CD4-positive, alpha-beta T cell treated with Interferon gamma for 1 hour (primary cell): ENCODE measurements at regions not wholly inside any gene's neighbourhood (a gene's known extent, or its start where the extent isn't known, plus 50 kb on each side); places are given as distances from the start of the nearest gene placed in this dataset.
"Not testable (repeated sequence)": the region's sequence is repeated elsewhere in the genome, so short reads cannot be mapped to it uniquely, and the experiment has no call there.

Experiments
- DNase-seq: peaks from one replicate; pipeline ENCODE4 v3.0.0-alpha.2; 2020

GRCh38 chr16:85521552-85522307 is 91.4 kb upstream of the GSE1 start:
- no peak for DNase-seq

- DNase-seq = no peak
These were observed 90.7 kb upstream of the GSE1 start for GRCh38 chr16:85522308-85522841.

GRCh38 chr16:85522842-85523601 is 90.1 kb upstream of the GSE1 start:
- no peak for DNase-seq

GRCh38 chr16:85523602-85524364 is 89.3 kb upstream of the GSE1 start:
- no peak for DNase-seq

DNA sequence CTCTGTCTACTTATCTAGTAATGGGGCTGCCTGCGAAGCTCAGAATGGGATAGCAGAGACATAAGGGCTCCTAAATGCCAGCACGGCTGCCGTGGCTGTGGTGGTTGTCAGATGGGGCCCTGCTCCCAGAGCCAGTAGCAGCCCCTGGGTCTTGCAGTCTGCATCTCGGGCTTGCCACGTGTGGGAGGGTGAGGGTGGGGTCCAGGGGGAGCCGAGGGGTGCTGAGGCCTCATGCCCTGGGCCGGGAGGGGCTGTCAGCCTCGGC is 88.8 kb upstream of the GSE1 start:
- DNase-seq = no peak

DNA sequence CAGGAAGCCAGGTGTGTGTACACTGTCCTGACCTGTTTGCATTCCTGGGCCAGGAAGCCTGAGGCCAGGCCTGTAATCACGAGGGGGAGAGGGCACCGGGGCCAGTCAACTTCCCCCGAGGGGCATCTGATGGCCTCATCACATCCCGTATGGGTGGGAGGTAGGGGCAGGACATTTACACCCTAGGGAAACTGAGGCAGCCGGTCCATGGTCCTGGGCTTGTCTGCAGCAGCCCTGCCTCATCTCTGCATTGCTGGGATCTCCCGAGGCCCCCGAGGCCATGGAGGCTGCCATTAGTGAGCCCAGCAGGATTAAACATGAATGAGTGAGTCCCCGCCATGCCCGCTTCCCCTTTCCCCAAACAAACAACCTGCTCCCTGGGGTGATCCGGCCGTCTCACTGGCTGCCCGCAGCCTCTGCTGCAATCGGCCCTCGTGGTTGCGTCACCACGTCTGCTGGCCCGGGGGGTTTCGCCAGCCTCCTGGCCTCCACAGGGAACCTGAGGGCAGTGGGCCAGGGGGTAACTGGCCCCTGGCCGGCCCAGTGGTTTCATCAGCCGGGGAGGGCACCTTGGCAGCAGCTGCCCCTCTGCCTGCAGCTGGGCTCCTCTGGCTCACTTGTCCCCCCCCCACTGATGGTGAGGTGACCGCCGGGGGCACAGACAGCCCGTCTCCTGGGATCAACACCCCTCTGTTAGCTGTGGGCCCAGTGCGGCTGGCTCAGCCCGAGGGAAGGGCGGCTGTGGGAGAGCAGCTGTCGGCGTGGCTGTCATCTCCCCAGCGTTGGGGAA is 88.3 kb upstream of the GSE1 start:
- DNase-seq = peak; percentile 63

- DNase-seq = no peak
These were observed 87.5 kb upstream of the GSE1 start for GRCh38 chr16:85525420-85526184.

DNA sequence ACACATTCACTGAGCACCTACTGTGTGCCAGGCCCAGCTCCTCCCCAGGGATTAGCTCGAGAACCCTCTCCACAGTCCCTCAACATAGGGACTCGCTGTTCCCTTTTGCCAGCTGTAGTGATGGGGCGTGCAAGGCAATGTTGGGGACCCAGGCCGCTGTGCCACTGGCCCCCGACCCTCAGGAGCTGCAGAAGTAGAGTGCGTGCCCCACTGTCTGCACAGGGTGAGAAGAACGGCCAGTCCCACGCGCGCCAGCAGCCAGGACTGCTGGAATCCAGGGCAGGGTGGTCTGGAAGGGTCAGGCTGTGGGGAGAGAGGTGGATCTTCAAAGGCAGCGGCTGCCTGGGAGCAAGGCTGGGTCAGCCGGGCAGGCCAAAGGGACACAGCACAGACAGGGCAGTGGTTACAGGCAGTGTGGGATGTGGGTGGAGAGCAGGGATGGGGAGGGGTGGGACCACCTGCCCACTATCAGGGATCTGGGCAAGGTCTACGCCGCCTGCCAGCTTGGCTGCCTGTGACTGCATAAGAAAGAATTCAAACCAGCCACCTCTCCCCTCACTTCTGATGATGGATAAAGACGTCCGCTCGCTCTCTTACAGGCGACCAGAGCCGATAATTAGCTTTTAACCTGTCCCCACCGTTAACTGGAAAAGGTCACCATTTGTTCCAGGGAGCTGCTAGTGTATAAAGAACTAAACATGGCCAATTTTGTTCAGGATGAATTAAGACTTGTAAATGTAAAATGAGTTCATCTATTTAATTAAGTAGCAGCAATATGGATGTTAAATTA is 86.7 kb upstream of the GSE1 start:
- DNase-seq = no peak

- DNase-seq = no peak
These were observed 85.9 kb upstream of the GSE1 start for GRCh38 chr16:85527042-85527766.

DNA sequence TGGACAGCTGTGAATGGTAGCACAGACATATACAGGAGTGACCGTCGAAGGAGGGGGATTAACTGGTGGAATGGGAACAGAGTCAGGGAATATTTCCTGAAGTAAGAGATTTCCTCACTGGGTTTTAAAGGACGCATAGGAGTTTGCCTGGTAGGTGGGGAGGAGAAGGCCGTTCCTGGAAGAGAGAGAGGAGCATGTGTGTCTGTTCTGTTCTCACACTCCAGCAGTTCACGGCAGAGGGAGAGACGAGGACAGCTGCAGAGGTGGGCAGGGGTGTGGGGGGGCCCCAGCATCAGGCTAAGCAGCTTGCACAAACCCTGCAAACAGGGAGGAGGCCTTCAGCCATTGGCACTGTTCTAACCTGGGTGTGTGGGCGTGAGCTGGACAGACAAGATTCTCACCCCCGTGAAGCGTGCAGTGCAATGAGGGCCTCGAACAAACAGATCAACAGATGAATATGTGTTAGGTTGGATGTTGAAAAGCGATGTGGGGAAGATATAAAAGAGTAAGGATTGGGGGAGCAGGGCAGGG is 85.3 kb upstream of the GSE1 start:
- no peak for DNase-seq

GRCh38 chr16:85528528-85529387 is 84.4 kb upstream of the GSE1 start:
- no peak for DNase-seq

GRCh38 chr16:85529489-85530369 is 83.4 kb upstream of the GSE1 start:
- no peak for DNase-seq

DNA sequence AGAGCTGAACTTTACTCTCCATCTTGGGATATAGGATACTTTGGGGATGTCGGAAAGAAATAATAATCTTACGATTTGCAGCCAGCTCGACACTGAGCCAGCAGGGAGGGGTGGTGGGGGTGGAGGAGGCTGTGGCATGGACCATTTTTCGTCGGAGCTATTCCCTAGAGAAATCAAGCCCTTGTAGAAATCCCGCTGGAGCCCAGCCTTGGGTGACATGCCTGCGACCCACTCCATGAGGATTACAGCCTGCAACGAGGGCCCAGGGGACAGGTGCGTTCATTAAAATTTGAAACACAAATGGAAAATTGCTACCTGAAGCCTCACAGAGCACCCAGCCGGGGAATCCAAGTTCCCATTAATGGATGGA is 82.8 kb upstream of the GSE1 start:
- no peak for DNase-seq

DNA sequence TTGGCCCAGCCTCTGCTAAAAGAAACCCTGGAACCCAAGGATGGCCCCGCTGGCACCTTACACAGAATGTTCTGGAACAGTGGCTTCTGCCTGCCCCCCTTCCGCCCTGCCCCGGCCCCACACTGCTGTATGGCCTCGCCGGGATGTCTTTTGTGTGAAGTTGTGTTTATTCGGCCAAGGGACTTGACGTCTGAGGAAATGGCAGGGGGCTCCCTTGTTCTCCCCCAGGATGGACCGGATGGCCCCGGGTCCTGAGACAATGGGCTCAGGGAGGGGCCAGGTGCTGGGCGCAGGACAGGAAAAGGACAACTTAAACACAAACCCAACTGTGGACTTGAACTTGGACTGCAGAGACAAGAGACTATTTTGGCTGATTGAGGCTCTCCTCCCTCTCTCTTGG is 81.6 kb upstream of the GSE1 start:
- DNase-seq = no peak

GRCh38 chr16:85532147-85532546 is 81.0 kb upstream of the GSE1 start:
- no peak for DNase-seq

- not testable (repeated sequence) for DNase-seq
These were observed 79.5 kb upstream of the GSE1 start for GRCh38 chr16:85533593-85533992.

DNA sequence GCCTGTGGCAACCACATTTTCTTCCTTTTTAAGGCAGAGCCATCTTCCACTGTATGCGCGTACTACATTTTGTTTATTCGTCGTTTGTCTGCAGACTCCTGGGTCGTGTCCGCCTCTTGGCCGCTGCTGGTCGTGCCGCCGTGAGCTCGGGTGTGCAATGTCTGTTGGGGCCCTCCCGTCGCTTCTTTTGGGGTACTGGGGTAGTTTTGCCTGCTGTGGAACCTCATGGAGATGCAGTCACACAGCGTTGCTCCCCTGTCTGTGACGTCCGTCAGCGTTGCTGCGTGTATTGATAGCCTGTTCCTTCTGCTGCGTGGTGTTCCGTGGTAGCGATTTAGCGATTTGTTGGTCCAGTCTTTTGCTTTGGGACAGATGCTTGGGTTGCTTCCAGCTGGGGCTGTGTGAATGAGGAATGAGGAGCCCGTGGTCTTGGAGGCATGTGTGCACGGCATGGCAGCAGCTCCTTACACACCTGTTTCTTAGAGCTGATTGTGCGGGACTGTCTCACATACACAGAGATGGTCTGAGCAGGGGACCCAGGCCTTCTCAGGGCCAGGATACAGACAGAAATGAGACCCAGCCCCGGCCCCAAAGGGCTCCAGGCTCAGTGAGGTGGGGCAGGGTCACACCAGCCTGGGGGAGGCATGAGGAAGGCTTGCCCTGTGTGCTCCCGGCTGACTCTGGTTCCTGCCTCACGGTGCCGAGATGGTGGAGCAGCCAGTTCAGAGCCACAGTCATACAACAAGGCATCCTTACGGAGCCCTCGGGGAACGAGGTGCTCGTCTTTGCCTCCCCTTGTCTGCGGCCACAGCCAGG is 78.4 kb upstream of the GSE1 start:
- no peak for DNase-seq
